T-helper 2 cell (primary cell): ENCODE measurements at regions not wholly inside any gene's neighbourhood (a gene's known extent, or its start where the extent isn't known, plus 50 kb on each side); places are given as distances from the start of the nearest gene placed in this dataset.

Experiments used
- DNase-seq, 5 experiments: peaks; one replicate each; pipeline versions ENCODE4 v3.0.0 to v3.0.0-alpha.2; 2012 to 2022

GRCh38 chr1:213820362-213821149, 167.2 kb upstream of the PROX1 start:
- no peak for DNase-seq

DNA sequence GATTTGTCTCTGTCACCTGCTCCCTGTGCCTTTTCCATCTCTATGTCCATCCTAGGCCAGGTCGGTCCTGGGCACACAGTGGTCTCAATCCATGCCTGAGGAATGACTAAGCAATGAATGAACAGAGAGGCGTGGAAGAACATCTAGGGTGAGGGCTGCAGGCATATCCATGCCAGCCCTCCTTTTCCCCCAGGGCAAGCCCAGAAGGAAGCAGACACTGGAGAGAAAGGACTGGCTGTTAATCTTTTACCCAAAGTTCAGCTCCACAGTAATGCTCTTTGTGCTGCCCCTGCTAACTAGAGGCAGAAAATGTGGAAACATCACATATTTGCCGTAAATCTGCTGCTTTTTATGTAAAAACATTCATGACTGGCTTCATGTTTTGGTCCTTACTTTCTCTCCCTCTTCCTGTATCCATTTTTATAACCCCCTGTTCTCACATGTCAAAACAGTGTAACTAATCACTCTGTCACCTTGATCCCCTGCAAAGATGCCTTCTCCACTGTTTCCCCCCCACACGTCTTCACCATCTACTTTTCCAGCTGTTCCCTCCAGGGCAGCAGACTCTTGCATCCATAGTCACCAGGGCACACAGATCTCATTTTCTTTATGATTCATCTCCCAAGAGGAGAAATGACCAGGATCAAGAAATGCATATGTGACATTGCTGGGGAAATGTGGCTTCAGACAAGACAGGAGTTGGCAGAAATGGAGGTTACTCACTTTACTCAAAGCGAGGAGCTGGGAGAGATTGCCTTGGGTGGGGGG, 166.4 kb upstream of the PROX1 start:
- no peak for DNase-seq

GRCh38 chr1:213821943-213822334, 165.8 kb upstream of the PROX1 start:
- DNase-seq = no peak

- DNase-seq = no peak
These were observed 160.9 kb upstream of the PROX1 start for GRCh38 chr1:213826891-213827290.

- DNase-seq = no peak
These were observed 158.9 kb upstream of the PROX1 start for GRCh38 chr1:213828867-213829266.

GRCh38 chr1:213829780-213830179, 158.0 kb upstream of the PROX1 start:
- no peak for DNase-seq

DNA sequence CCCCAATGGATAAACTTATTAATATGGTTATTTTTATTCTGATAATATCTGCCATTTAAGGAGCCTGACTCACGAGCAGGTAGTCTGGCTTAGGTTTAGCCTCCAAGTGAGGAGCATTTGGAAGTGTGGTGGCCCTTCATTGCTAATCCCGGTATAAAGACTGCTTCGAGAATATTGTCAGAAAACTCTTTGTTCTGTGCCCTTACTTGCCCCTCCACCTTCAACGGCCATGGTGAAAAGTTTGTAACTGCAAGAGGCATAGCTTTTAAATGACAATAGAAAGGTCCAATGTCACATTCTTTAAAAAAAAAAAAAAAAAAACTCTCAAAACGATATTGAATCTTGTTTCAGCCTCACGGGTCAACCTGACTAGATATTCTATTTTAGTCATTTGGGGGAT, 157.4 kb upstream of the PROX1 start:
- DNase-seq = no peak

DNA sequence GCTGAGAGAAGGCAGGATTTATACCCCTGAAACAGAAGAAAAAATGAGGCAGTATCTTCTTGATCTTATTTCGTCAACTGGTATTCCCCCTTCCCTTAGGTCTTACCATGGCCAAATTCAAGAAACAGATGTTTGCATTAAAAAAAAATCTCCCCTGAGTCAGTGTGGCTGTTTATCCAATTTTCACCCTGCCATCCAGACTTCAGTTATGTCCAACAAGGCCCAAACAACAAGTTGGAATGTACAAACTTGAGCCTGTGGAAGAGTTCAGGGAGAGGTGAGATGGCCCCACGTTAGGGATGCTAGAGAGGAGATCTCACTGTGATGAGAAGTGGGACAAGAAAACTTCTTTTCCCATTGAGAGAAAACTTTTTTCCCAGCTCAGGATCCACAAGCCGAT, 147.2 kb upstream of the PROX1 start:
- DNase-seq = no peak

DNA sequence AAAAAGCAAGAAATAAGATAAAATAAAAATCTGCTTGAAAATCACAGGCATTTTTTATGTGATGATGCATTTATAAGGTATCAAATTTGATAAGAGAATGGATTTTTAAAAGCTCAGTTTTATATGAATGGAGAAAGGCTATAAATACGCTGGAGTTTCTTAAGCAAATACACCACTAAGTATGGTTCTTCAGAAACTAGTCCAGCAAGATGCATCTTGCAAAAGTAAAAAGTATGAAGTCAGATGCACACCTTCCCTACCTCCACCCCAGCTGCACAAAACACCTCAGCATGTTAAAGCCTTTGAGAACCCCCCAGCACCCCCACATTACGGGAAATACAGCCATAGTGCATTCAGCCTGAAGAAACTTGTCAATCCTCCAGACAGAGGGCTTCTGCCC, 143.1 kb upstream of the PROX1 start:
- DNase-seq = no peak

- peak in 2 of 5 experiments; percentile 1 to 93 for DNase-seq
These were observed 135.7 kb upstream of the PROX1 start for GRCh38 chr1:213852107-213852506.

DNA sequence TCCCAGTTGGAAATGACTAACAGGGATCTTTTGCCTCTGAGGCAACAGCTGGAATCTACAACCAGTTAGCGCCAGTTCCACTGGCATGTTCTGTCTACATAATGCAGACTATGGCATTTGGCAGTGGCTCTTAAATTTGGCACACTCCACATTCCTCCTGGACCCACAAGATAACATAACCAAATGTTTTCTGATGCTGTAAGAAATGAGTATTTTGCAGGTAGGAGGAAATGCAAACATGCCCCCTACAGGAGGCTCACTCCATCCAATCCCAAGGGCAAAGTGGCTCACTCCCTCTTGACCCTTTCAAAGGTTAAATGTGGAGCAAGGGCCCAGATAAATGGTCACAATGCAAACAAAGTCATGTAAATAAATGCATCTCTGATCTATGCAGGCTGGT, 129.2 kb upstream of the PROX1 start:
- DNase-seq = no peak

DNA sequence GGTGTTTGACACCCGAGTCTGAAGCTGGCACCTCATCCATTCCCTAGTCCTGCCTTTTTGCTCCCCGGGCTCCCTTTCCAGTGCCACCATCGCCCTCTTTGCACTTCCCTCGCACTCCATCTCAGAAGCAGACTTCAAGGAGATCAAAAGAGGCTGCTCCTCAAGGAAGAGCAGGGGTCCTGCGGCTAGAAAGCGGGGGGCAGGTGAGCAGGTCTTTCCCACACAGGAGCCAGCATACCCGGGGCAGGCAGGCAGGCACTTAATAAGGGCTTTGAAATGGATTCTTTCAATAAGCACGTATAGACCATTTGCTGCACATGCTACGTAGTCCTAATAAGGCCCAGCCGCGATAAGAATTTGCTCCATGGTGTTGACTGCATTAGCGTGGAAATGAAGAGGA, 125.9 kb upstream of the PROX1 start:
- DNase-seq = no peak

DNA sequence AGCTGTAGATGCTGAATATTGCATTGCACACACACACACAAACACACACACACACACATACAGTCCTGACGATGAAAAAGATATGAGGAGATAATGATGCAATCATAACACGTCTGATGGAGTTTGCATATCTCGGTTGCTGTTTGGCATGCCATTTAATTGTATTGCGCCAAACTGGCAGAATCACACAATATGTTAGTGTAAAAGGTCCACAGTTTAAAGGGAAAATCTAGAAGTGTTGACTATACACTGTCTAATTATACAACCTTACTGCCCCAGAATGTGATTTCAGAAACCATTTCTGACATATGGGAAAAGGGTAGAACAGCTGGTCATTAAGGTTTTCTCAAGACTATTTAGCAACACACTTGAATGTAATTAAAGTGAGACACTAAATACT, 123.7 kb upstream of the PROX1 start:
- DNase-seq = no peak

- no peak for DNase-seq
These were observed 119.3 kb upstream of the PROX1 start for GRCh38 chr1:213868482-213868881.

- DNase-seq = no peak
These were observed 116.6 kb upstream of the PROX1 start for GRCh38 chr1:213871179-213871578.

GRCh38 chr1:213874789-213875188, 113.0 kb upstream of the PROX1 start:
- no peak for DNase-seq

DNA sequence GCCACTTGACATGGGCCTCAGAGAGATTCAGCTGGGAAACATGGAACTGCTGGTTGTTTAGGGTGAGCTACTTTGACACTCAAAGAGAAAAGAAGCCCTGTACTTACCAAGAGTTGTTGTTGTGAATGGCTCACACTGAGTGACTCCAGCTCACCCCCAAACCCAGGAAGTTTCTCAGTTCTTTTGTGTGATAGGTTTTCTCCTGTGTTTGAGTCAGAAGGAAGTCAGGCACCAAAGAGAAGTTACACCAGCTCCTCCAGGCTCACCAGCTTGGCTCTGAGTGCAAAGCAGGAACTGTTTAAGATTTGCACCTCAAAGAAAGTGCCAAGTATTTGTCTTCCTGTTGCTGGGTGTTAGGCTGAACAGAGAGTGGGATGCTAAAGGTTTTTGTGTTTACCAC, 111.2 kb upstream of the PROX1 start:
- no peak for DNase-seq

- DNase-seq = no peak
These were observed 104.2 kb upstream of the PROX1 start for GRCh38 chr1:213883618-213884017.

DNA sequence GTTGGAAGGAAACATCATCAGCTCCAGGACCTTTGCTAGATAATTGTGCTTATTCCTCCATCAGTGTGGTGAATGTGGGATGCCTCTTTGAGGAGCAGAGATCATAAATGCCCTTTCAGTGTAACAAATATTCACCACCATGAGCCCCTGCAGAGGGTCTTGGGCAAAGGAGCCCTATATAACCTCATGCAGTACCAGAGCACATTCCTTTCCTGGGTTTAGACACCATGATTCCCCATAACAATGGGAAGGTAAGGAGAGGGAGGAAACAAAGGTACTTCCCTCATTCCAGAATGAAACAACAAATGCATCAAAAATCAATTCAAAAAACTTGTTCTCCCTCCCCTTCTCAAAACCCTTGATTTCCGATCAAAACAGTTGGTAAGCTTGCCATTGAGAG, 103.4 kb upstream of the PROX1 start:
- no peak for DNase-seq

DNA sequence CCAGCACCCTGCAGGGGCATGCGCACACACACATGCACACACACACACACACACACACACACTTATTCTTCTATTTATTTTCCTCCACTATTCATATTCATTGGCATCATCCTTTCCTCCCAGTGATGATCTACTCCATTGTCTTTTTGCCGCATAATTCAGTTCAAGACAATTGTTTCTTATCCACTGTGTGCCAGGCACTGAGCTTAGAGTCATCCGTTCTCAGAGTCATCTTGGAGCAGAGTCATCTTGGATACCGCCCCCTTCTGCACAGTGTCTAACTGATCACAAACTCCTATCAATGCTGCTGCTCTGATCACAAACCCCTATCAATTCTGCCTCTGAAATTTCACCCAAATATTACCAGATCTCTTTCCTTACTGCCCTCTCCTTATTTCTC, 102.8 kb upstream of the PROX1 start:
- DNase-seq = no peak

- no peak for DNase-seq
These were observed 99.9 kb upstream of the PROX1 start for GRCh38 chr1:213887842-213888241.

DNA sequence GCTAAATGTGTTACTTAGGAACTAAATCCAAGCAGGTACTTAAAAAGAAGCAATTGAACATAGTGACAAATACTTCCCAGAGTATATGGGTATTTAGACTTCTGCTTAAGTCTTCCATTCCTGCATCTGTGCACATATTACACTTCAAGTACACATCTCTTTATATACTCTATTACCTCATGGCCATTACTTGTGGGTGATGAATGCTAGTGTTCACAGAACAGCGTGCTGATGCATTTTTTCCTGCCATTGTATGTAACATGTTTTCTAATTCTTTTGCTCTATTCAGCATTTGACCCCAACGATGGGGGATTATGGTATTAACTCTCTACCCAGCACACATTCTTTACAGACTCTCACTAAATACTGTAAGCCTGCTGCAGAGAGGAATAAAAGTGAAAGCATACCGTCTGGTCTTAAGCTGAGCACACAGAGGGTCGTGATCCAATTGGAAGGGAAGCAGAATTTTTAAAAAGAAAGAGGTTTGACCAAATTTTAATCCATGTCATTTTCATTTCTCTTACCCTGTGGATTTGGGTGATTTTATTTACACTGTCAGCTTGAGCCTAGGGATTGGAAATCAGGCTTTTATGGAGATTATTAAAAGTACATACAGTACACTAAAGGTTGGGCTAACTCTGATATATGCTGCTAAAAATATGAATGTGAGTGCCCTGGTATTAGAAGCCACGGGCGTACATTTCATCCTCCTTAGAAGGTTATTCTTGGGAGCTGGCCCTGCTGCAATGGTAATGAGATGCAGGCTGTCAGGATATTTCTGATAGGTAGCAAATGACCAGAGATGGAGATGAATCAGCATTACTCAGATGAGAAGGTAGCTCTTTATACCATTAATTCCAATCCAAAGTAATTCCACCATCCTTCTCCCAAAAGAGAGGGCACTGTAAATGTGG, 95.5 kb upstream of the PROX1 start:
- DNase-seq = no peak

- DNase-seq = no peak
These were observed 89.1 kb upstream of the PROX1 start for GRCh38 chr1:213898684-213899083.
